ENCODE measurements at regions not wholly inside any gene's neighbourhood (a gene's known extent, or its start where the extent isn't known, plus 50 kb on each side); places are given as distances from the start of the nearest gene placed in this dataset.

GRCh38 chr15:26091184-26091583 lies 228.1 kb upstream of the ATP10A start:
- no peaks in the 10 kb centered on the region for H3K36me3 ChIP-seq
- no peaks in the 10 kb centered on the region for H3K9me3 ChIP-seq
- no peak overlapping the region for H3K4me3 ChIP-seq
- no peak for TF ChIP-seq POLR2AphosphoS5 (IDR thresholded peaks at IDR 0.05; ENCODE audit: insufficient read depth in 1 of 2, low read depth in 1 of 2)
- no peak for TF ChIP-seq POLR2A (IDR thresholded peaks at IDR 0.05)
- no peak for TF ChIP-seq CTCF (IDR thresholded peaks at IDR 0.05)
- H3K27ac ChIP-seq: no peak overlapping the region
- DNase-seq (ENCODE audit: extremely low spot score in 2 of 2): no peak
- intact Hi-C loops (cut with DNase I): no loop called here
- H3K27me3 ChIP-seq: no peaks in the 10 kb centered on the region
- H3K4me1 ChIP-seq: no peaks in the 10 kb centered on the region

GRCh38 chr15:26087881-26088280 lies 224.8 kb upstream of the ATP10A start:
- Histone ChIP-seq H3K4me1 (no peaks in the 10 kb centered on the region), H3K36me3 (no peaks in the 10 kb centered on the region), H3K27ac (no peak overlapping the region), H3K4me3 (no peak overlapping the region), H3K9me3 (no peaks in the 10 kb centered on the region), H3K27me3 (no peaks in the 10 kb centered on the region)
- no peak for DNase-seq (ENCODE audit: extremely low spot score in 2 of 2)
- intact Hi-C loops (cut with DNase I): no loop called here
- TF ChIP-seq POLR2A (IDR thresholded peaks at IDR 0.05) (no peak), POLR2AphosphoS5 (IDR thresholded peaks at IDR 0.05; ENCODE audit: insufficient read depth in 1 of 2, low read depth in 1 of 2) (no peak), CTCF (IDR thresholded peaks at IDR 0.05) (no peak)

- DNase-seq (ENCODE audit: extremely low spot score in 2 of 2): no peak
- Histone ChIP-seq H3K9me3 (no peaks in the 10 kb centered on the region), H3K4me3 (no peak overlapping the region), H3K4me1 (no peaks in the 10 kb centered on the region), H3K27ac (no peak overlapping the region), H3K36me3 (no peaks in the 10 kb centered on the region), H3K27me3 (no peaks in the 10 kb centered on the region)
- TF ChIP-seq CTCF (IDR thresholded peaks at IDR 0.05) (no peak), POLR2A (IDR thresholded peaks at IDR 0.05) (no peak), POLR2AphosphoS5 (IDR thresholded peaks at IDR 0.05; ENCODE audit: insufficient read depth in 1 of 2, low read depth in 1 of 2) (no peak)
- intact Hi-C loops (cut with DNase I): no loop called here
Observed at GRCh38 chr15:26087395-26087794, 224.3 kb upstream of the ATP10A start.

GRCh38 chr15:26084771-26085170 lies 221.6 kb upstream of the ATP10A start:
- no peak overlapping the region for H3K27ac ChIP-seq
- no peaks in the 10 kb centered on the region for H3K4me1 ChIP-seq
- no peak for DNase-seq (ENCODE audit: extremely low spot score in 2 of 2)
- no peaks in the 10 kb centered on the region for H3K36me3 ChIP-seq
- TF ChIP-seq CTCF (IDR thresholded peaks at IDR 0.05) (no peak), POLR2AphosphoS5 (IDR thresholded peaks at IDR 0.05; ENCODE audit: insufficient read depth in 1 of 2, low read depth in 1 of 2) (no peak), POLR2A (IDR thresholded peaks at IDR 0.05) (no peak)
- H3K4me3 ChIP-seq: no peak overlapping the region
- no peaks in the 10 kb centered on the region for H3K27me3 ChIP-seq
- intact Hi-C loops (cut with DNase I): no loop called here
- no peaks in the 10 kb centered on the region for H3K9me3 ChIP-seq

GRCh38 chr15:26083896-26084295 lies 220.8 kb upstream of the ATP10A start:
- TF ChIP-seq CTCF (IDR thresholded peaks at IDR 0.05) (no peak), POLR2A (IDR thresholded peaks at IDR 0.05) (no peak), POLR2AphosphoS5 (IDR thresholded peaks at IDR 0.05; ENCODE audit: insufficient read depth in 1 of 2, low read depth in 1 of 2) (no peak)
- Histone ChIP-seq H3K27ac (no peak overlapping the region), H3K36me3 (no peaks in the 10 kb centered on the region), H3K4me1 (no peaks in the 10 kb centered on the region), H3K9me3 (no peaks in the 10 kb centered on the region), H3K4me3 (no peak overlapping the region), H3K27me3 (no peaks in the 10 kb centered on the region)
- DNase-seq (ENCODE audit: extremely low spot score in 2 of 2): no peak
- intact Hi-C loops (cut with DNase I): no loop called here

Measured in vagina (tissue), 2 donors.